SK-N-MC (cell line): ENCODE measurements at regions not wholly inside any gene's neighbourhood (a gene's known extent, or its start where the extent isn't known, plus 50 kb on each side); places are given as distances from the start of the nearest gene placed in this dataset.

Experiments used
- DNase-seq: peaks from one replicate; pipeline ENCODE4 v3.0.0-alpha.2; 2011; ENCODE audit warnings: low read depth, low spot score
- H3K27ac ChIP-seq: fragments of 200-600 bp; sonication (generic); 2 replicates; pipeline ENCODE4 v1.5.1; 2016; ENCODE audit warnings: mixed run types
- H3K36me3 ChIP-seq: fragments of 200-600 bp; sonication (generic); 2 replicates; pipeline ENCODE4 v1.6.1; 2017; ENCODE audit warnings: antibody characterized with exemption, low read length, mixed read lengths; ENCODE audit not compliant: insufficient read depth
- H3K4me3 ChIP-seq: fragments of 200-600 bp; sonication (generic); 2 replicates; pipeline ENCODE4 v1.5.1; 2016
- H3K9ac ChIP-seq: fragments of 200-600 bp; sonication (generic); 2 replicates; pipeline ENCODE4 v1.8.0; 2017; ENCODE audit warnings: mixed run types, mixed read lengths; ENCODE audit not compliant: insufficient read length
- H3K9me3 ChIP-seq: fragments of 200-600 bp; sonication (generic); 2 replicates; pipeline ENCODE4 v1.6.1; 2017; ENCODE audit warnings: low read depth, mild to moderate bottlenecking, antibody characterized with exemption, low read length, moderate library complexity, mixed read lengths
- EZH2 ChIP-seq: fragments of 200-600 bp; sonication (generic); IDR thresholded peaks from one replicate; pipeline ENCODE4 v1.6.1; 2017; ENCODE audit warnings: antibody characterized with exemption
- FOXP2 ChIP-seq: optimal IDR thresholded peaks from 2 replicates; pipeline ENCODE3; 2011; ENCODE audit warnings: mild to moderate bottlenecking, moderate library complexity; ENCODE audit not compliant: insufficient read depth; ENCODE audit errors: extremely low read length, control extremely low read depth
- POLR2AphosphoS5 ChIP-seq: IDR thresholded peaks from 2 replicates; pipeline ENCODE4 v1.6.1; 2012; ENCODE audit warnings: mild to moderate bottlenecking, low read depth, low read length, borderline replicate concordance

GRCh38 chr12:65585648-65586602 lies 238.4 kb upstream of the HMGA2 start:
- no peak for TF ChIP-seq EZH2
- no peak for TF ChIP-seq FOXP2
- no peak for TF ChIP-seq POLR2AphosphoS5
- Histone ChIP-seq H3K9me3 (no peaks in the 10 kb centered on the region), H3K4me3 (no peak overlapping the region), H3K9ac (no peak overlapping the region), H3K36me3 (no peaks in the 10 kb centered on the region), H3K27ac (no peak overlapping the region)
- no peak for DNase-seq

- Histone ChIP-seq H3K9ac (no peak overlapping the region), H3K9me3 (no peaks in the 10 kb centered on the region), H3K4me3 (no peak overlapping the region), H3K36me3 (no peaks in the 10 kb centered on the region), H3K27ac (no peak overlapping the region)
- no peak for TF ChIP-seq FOXP2
- no peak for TF ChIP-seq POLR2AphosphoS5
- no peak for TF ChIP-seq EZH2
- no peak for DNase-seq
Observed at GRCh38 chr12:65586796-65587195, 237.5 kb upstream of the HMGA2 start.

GRCh38 chr12:65590318-65590717 lies 234.0 kb upstream of the HMGA2 start:
- no peak overlapping the region for H3K27ac ChIP-seq
- H3K9ac ChIP-seq: no peak overlapping the region
- no peaks in the 10 kb centered on the region for H3K9me3 ChIP-seq
- no peak for DNase-seq
- no peaks in the 10 kb centered on the region for H3K36me3 ChIP-seq
- H3K4me3 ChIP-seq: no peak overlapping the region
- TF ChIP-seq EZH2 (no peak), FOXP2 (no peak), POLR2AphosphoS5 (no peak)

GRCh38 chr12:65592416-65592815 lies 231.9 kb upstream of the HMGA2 start:
- no peaks in the 10 kb centered on the region for H3K36me3 ChIP-seq
- H3K27ac ChIP-seq: no peak overlapping the region
- H3K9me3 ChIP-seq: no peaks in the 10 kb centered on the region
- no peak for DNase-seq
- TF ChIP-seq POLR2AphosphoS5: no peak
- H3K9ac ChIP-seq: no peak overlapping the region
- no peak overlapping the region for H3K4me3 ChIP-seq

GRCh38 chr12:65593239-65593701 lies 231.0 kb upstream of the HMGA2 start:
- Histone ChIP-seq H3K9me3 (no peaks in the 10 kb centered on the region), H3K4me3 (no peak overlapping the region), H3K27ac (no peak overlapping the region; the same call in 1 of the 2 replicates), H3K9ac (no peak overlapping the region), H3K36me3 (no peaks in the 10 kb centered on the region)
- TF ChIP-seq EZH2 (no peak), POLR2AphosphoS5 (no peak), FOXP2 (no peak)
- DNase-seq: no peak

GRCh38 chr12:65594409-65594808 lies 229.9 kb upstream of the HMGA2 start:
- Histone ChIP-seq H3K4me3 (peak overlapping the region; percentile 15), H3K36me3 (no peaks in the 10 kb centered on the region), H3K27ac (no peak overlapping the region), H3K9me3 (no peaks in the 10 kb centered on the region), H3K9ac (no peak overlapping the region)
- DNase-seq: no peak
- TF ChIP-seq POLR2AphosphoS5 (no peak), EZH2 (no peak), FOXP2 (no peak)

GRCh38 chr12:65595016-65595560 lies 229.2 kb upstream of the HMGA2 start:
- TF ChIP-seq EZH2: no peak
- TF ChIP-seq POLR2AphosphoS5: no peak
- TF ChIP-seq FOXP2: no peak
- H3K4me3 ChIP-seq: no peak overlapping the region
- no peaks in the 10 kb centered on the region for H3K9me3 ChIP-seq
- H3K36me3 ChIP-seq: no peaks in the 10 kb centered on the region
- no peak overlapping the region for H3K27ac ChIP-seq
- DNase-seq: no peak
- no peak overlapping the region for H3K9ac ChIP-seq

GRCh38 chr12:65596514-65597091 lies 227.7 kb upstream of the HMGA2 start:
- no peak for TF ChIP-seq POLR2AphosphoS5
- TF ChIP-seq EZH2: no peak
- no peak for TF ChIP-seq FOXP2
- no peak overlapping the region for H3K4me3 ChIP-seq
- no peak for DNase-seq
- H3K27ac ChIP-seq: no peak overlapping the region
- no peaks in the 10 kb centered on the region for H3K36me3 ChIP-seq
- no peak overlapping the region for H3K9ac ChIP-seq
- no peaks in the 10 kb centered on the region for H3K9me3 ChIP-seq
